ENCODE measurements at regions not wholly inside any gene's neighbourhood (a gene's known extent, or its start where the extent isn't known, plus 50 kb on each side); places are given as distances from the start of the nearest gene placed in this dataset.

DNA sequence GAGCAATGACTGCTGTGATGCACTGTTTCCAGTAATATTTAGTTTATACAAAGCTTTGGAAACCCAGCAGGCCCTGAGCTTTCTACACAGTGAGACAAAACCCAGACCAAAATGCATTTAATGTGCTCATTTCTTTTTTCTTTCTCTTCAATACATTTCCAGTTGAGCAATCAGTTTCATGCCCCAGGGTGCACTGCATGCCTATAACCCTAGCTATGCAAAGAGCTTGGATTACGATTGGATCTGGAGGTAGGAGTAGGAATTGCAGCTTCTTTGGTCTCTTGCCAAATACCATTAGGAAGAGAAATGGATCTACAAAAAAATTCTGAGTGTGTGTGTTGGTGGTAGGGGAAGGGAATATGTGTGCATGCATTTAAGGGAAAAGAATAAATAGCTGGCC is 1001.4 kb downstream of the SQOR start:
- DNase-seq (ENCODE audit: insufficient read length, low spot score) = no peak
- FAIRE-seq = no peak
- TF ChIP-seq, protein P1, sequence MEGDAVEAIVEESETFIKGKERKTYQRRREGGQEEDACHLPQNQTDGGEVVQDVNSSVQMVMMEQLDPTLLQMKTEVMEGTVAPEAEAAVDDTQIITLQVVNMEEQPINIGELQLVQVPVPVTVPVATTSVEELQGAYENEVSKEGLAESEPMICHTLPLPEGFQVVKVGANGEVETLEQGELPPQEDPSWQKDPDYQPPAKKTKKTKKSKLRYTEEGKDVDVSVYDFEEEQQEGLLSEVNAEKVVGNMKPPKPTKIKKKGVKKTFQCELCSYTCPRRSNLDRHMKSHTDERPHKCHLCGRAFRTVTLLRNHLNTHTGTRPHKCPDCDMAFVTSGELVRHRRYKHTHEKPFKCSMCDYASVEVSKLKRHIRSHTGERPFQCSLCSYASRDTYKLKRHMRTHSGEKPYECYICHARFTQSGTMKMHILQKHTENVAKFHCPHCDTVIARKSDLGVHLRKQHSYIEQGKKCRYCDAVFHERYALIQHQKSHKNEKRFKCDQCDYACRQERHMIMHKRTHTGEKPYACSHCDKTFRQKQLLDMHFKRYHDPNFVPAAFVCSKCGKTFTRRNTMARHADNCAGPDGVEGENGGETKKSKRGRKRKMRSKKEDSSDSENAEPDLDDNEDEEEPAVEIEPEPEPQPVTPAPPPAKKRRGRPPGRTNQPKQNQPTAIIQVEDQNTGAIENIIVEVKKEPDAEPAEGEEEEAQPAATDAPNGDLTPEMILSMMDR (IDR thresholded peaks at IDR 0.05; ENCODE audit: insufficient read depth, missing control alignments) = no peak

DNA sequence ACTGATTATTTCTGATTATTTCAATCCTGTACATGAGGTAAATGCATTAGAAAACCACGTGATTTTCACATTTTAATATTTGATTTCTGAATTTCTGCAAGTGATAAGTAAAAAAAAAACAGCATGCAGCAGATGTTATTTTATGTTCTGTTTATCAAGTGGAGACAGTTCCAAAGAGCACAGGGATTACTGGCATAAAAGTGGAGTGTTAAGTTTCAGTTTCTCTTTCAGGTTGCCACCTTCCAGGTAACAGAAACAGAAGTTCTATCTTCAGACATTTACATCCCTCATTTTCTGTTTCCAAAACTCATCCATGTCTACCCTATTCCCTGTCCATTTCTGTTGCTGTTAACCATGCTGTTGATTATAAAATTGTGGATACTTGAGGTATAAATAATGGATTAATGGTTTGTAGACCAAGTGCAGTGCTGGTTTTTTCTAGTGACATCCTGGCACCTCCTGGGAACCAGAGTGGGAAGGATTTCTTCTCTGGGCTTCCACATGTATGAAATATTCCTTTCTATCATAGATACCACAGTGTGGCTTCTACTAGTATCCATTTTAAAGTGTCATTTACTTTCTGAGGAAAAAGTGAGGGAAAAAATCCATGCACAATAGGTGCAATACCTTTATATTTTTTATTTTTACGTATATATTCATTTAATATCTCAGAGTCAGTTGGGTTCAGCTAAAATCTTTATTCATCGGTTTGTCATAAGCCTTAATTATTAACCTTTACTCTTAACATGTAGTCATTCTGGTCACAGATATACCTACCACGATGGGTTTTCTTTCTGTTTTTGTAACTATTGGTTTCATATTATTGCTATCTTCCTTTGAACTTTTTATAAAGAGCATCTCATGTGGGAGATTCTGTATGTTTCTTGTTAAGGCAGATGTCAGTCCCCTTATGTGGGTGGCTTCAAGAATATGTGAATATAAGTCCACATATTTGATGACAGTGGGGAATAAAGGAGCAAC is 1010.0 kb downstream of the SQOR start:
- TF ChIP-seq, protein P1 (IDR thresholded peaks at IDR 0.05; ENCODE audit: insufficient read depth, missing control alignments) = no peak

DNA sequence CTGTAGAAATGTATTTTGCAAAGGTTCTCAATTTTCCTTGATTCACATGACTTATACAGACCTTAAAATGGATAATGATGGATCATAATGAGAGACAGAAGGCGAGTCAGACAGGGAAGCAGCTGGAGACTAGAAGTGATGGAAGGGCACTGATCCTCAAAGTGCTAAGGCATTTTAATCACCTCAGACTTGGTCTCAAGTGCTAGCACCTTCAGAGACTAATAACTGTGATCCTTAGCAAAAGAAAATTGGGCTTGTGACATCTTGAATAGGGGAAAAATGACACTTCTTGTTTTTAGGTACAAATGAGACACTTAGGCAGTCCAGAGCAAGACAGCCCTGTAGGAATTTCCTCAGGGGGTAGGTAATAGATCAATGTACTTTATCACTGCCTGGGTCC is 1011.7 kb downstream of the SQOR start:
- DNase-seq (ENCODE audit: insufficient read length, low spot score) = no peak
- peak; percentile 29 for FAIRE-seq
- TF ChIP-seq, protein P1 (IDR thresholded peaks at IDR 0.05; ENCODE audit: insufficient read depth, missing control alignments) = no peak

More for the DNA sequence above, 1010.0 kb downstream of the SQOR start:
- no peak for FAIRE-seq
- DNase-seq (ENCODE audit: insufficient read length, low spot score) = no peak

DNA sequence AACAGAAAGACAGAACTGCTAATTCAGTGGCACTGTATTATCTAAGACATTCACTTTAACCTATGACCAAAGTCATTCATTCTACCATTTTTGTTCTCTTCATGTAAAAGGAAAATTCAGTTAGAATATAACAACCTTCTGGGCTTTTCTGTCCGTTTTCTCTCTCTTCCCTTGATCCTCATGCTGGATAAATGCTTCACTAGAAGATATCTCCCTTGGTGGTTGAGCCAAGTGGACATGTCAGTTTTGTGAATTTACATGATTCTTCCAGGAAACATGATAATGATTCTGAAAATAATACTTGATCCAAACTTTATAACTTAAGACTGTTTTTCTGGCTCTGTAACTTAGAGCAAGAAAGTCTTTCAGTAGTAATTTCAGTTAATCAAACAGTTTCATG is 1012.2 kb downstream of the SQOR start:
- TF ChIP-seq, protein P1 (IDR thresholded peaks at IDR 0.05; ENCODE audit: insufficient read depth, missing control alignments) = no peak
- FAIRE-seq = no peak
- no peak for DNase-seq (ENCODE audit: insufficient read length, low spot score)

DNA sequence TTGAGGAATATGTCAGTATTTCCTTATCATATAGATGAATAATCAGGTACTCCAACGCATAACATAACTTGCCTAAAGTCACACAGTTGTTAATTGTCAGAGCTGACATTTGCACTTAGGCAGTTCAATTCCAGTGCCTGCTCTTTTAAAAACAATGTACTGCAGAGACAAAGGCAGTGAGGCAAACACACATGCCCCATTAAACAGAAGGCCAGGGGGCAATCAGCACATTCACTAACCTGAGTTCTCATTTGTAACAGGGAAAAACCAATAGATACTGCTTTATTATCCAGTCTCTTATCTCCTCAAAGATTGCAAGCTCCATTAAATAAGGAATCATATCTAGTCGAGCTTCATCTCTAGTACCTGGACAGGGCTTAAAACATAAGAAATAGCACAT is 1017.4 kb downstream of the SQOR start:
- TF ChIP-seq, protein P1 (IDR thresholded peaks at IDR 0.05; ENCODE audit: insufficient read depth, missing control alignments) = no peak
- FAIRE-seq (no peak), DNase-seq (ENCODE audit: insufficient read length, low spot score) (no peak)

DNA sequence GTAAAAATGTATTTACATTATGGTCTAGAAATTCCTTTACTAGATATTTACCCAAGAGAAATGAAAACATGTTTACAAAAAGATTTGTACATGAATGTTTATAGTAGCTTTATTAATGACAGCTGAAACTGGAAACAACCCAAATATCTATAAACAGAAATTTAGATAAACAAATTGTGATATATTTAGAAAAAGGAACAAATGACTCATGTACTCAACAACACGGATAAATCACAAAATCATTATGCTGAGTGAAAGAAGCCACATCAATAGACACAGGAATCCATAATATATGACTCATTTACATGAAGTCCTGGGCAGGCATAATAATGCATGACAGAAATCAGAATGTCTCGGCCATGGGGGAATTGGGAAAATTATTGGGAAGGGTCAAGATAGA is 1020.2 kb downstream of the SQOR start:
- no peak for DNase-seq (ENCODE audit: insufficient read length, low spot score)
- TF ChIP-seq, protein P1 (IDR thresholded peaks at IDR 0.05; ENCODE audit: insufficient read depth, missing control alignments) = no peak
- no peak for FAIRE-seq

Measured in D721Med (cell line).